ENCODE measurements at regions not wholly inside any gene's neighbourhood (a gene's known extent, or its start where the extent isn't known, plus 50 kb on each side); places are given as distances from the start of the nearest gene placed in this dataset.

- DNase-seq = no peak
- Histone ChIP-seq H3K27ac (no peak overlapping the region), H3K27me3 (replicated peaks) (no peaks in the 10 kb centered on the region), H3K4me3 (ENCODE audit: low read depth, low read length) (no peak overlapping the region), H3K36me3 (replicated peaks) (no peaks in the 10 kb centered on the region)
- TF ChIP-seq, protein P1, sequence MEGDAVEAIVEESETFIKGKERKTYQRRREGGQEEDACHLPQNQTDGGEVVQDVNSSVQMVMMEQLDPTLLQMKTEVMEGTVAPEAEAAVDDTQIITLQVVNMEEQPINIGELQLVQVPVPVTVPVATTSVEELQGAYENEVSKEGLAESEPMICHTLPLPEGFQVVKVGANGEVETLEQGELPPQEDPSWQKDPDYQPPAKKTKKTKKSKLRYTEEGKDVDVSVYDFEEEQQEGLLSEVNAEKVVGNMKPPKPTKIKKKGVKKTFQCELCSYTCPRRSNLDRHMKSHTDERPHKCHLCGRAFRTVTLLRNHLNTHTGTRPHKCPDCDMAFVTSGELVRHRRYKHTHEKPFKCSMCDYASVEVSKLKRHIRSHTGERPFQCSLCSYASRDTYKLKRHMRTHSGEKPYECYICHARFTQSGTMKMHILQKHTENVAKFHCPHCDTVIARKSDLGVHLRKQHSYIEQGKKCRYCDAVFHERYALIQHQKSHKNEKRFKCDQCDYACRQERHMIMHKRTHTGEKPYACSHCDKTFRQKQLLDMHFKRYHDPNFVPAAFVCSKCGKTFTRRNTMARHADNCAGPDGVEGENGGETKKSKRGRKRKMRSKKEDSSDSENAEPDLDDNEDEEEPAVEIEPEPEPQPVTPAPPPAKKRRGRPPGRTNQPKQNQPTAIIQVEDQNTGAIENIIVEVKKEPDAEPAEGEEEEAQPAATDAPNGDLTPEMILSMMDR (IDR thresholded peaks at IDR 0.05; ENCODE audit: low read depth, low read length, missing control alignments) = no peak
- in situ Hi-C loops (cut with HindIII; ENCODE audit: low pct_ligation_motif_present, low sequenced_read_pairs) = no loop called here
These were observed 57.7 kb downstream of the SOX3 start for GRCh38 chrX:140447150-140447549.

GRCh38 chrX:140440876-140441275, 64.0 kb downstream of the SOX3 start:
- Histone ChIP-seq H3K36me3 (replicated peaks) (no peaks in the 10 kb centered on the region), H3K27ac (no peak overlapping the region), H3K27me3 (replicated peaks) (no peaks in the 10 kb centered on the region), H3K4me3 (ENCODE audit: low read depth, low read length) (no peak overlapping the region)
- TF ChIP-seq, protein P1 (IDR thresholded peaks at IDR 0.05; ENCODE audit: low read depth, low read length, missing control alignments) = no peak
- DNase-seq = no peak
- in situ Hi-C loops (cut with HindIII; ENCODE audit: low pct_ligation_motif_present, low sequenced_read_pairs) = no loop called here

DNA sequence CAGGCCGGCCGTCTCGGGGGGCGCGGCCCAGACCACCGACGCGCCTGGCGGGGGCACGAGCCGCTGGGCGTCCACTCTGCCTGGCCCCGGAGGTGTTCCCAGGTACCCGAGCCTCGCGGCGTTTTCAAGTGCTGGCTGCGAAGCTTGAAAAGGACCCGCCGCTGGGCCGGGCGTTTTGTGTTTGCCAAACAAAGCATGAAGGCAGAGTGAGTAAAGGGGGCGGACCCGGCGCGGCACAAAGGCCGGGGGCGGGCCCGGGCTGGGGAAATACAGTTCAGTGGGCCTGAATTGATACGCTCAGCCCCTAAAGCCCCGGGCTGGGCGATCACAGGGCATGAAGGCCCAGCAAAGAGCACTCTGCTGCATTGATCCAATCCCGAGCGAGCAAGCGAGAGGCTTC, 65.4 kb downstream of the SOX3 start:
- in situ Hi-C loops (cut with HindIII; ENCODE audit: low pct_ligation_motif_present, low sequenced_read_pairs) = no loop called here
- no peak for DNase-seq
- H3K27me3 ChIP-seq (replicated peaks) = no peaks in the 10 kb centered on the region
- TF ChIP-seq, protein P1 (IDR thresholded peaks at IDR 0.05; ENCODE audit: low read depth, low read length, missing control alignments) = no peak
- H3K4me3 ChIP-seq (ENCODE audit: low read depth, low read length) = peak overlapping the region; percentile 36
- no peak overlapping the region for H3K27ac ChIP-seq
- no peaks in the 10 kb centered on the region for H3K36me3 ChIP-seq (replicated peaks)

- in situ Hi-C loops (cut with HindIII; ENCODE audit: low pct_ligation_motif_present, low sequenced_read_pairs) = no loop called here
- DNase-seq = no peak
- no peak overlapping the region for H3K4me3 ChIP-seq (ENCODE audit: low read depth, low read length)
- H3K36me3 ChIP-seq (replicated peaks) = no peaks in the 10 kb centered on the region
- TF ChIP-seq, protein P1 (IDR thresholded peaks at IDR 0.05; ENCODE audit: low read depth, low read length, missing control alignments) = no peak
- no peaks in the 10 kb centered on the region for H3K27me3 ChIP-seq (replicated peaks)
- no peak overlapping the region for H3K27ac ChIP-seq
These were observed 70.5 kb downstream of the SOX3 start for GRCh38 chrX:140434347-140434746.

DNA sequence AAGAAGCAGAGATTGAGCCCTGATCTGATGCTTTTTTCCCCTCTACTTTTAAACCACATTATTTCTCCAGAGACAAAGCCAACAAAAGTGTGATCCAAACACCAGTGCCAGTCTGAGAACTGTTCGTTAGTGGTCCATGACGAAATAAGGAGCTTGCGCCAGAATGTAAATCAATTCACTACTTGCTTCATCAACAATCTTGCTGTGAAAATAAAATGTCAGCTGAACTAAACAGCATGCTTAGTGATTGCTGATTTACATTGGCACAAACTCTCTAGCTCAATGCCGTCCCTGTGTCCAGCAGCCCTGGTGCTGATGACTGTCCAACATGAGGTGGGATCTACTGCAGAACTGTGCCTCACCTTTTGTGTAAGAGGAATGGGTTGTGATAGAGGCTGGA, 71.3 kb downstream of the SOX3 start:
- H3K4me3 ChIP-seq (ENCODE audit: low read depth, low read length) = no peak overlapping the region
- H3K36me3 ChIP-seq (replicated peaks) = no peaks in the 10 kb centered on the region
- TF ChIP-seq, protein P1 (IDR thresholded peaks at IDR 0.05; ENCODE audit: low read depth, low read length, missing control alignments) = no peak
- DNase-seq = no peak
- H3K27ac ChIP-seq = no peak overlapping the region
- no peaks in the 10 kb centered on the region for H3K27me3 ChIP-seq (replicated peaks)
- in situ Hi-C loops (cut with HindIII; ENCODE audit: low pct_ligation_motif_present, low sequenced_read_pairs) = no loop called here

GRCh38 chrX:140432346-140433175, 72.3 kb downstream of the SOX3 start:
- DNase-seq = no peak
- TF ChIP-seq, protein P1 (IDR thresholded peaks at IDR 0.05; ENCODE audit: low read depth, low read length, missing control alignments) = no peak
- H3K27ac ChIP-seq = no peak overlapping the region
- H3K36me3 ChIP-seq (replicated peaks) = no peaks in the 10 kb centered on the region
- no peak overlapping the region for H3K4me3 ChIP-seq (ENCODE audit: low read depth, low read length)
- no peaks in the 10 kb centered on the region for H3K27me3 ChIP-seq (replicated peaks)
- in situ Hi-C loops (cut with HindIII; ENCODE audit: low pct_ligation_motif_present, low sequenced_read_pairs) = no loop called here
